ENCODE measurements at regions not wholly inside any gene's neighbourhood (a gene's known extent, or its start where the extent isn't known, plus 50 kb on each side); places are given as distances from the start of the nearest gene placed in this dataset.

DNA sequence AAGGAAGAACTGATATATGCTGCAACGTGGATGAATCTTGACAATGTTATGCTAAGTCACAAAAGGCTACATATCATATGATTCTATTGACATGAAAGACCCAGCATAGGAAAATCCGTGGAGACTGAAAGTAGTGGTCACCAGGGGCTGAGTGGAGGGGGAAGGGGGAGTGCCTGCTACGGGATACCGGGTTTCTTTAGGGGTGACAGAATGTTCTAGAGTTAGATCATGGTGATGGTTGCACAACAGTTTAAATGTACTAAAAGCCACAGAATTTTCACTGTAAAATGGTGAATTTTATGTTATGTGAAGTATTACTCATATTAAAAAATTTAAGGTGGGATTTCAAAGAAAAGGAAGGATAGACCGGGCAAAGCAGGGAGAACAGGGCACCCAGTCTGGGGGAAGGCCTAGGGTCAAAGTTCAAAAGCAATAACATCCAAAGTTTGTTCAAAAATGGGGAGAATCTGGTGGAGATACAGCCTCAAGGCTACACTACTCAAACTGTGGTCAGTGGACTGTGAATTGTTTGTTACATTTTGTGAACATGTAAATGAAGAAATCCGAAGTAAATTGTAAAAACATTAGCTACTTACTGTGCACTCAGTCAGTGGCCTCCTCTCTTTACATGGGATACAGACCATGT, 74.2 kb upstream of the FNDC3B start:
- TF ChIP-seq, protein P1, sequence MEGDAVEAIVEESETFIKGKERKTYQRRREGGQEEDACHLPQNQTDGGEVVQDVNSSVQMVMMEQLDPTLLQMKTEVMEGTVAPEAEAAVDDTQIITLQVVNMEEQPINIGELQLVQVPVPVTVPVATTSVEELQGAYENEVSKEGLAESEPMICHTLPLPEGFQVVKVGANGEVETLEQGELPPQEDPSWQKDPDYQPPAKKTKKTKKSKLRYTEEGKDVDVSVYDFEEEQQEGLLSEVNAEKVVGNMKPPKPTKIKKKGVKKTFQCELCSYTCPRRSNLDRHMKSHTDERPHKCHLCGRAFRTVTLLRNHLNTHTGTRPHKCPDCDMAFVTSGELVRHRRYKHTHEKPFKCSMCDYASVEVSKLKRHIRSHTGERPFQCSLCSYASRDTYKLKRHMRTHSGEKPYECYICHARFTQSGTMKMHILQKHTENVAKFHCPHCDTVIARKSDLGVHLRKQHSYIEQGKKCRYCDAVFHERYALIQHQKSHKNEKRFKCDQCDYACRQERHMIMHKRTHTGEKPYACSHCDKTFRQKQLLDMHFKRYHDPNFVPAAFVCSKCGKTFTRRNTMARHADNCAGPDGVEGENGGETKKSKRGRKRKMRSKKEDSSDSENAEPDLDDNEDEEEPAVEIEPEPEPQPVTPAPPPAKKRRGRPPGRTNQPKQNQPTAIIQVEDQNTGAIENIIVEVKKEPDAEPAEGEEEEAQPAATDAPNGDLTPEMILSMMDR (conservative IDR thresholded peaks at IDR 0.05 in 1 of 2, IDR thresholded peaks at IDR 0.05 in 1 of 2; ENCODE audit: extremely low read depth in 1 of 2, insufficient read depth in 1 of 2, low read depth in 1 of 2, low read length in 2 of 2) = no peak
- no peak for TF ChIP-seq EZH2 (IDR thresholded peaks at IDR 0.05; ENCODE audit: borderline replicate concordance, low read length)
